Hematopoietic multipotent progenitor cell treated with erythropoietin and hydrocortisone succinate and interleukin-3 and kit ligand, for 6 days (in vitro differentiated cells): ENCODE measurements at regions not wholly inside any gene's neighbourhood (a gene's known extent, or its start where the extent isn't known, plus 50 kb on each side); places are given as distances from the start of the nearest gene placed in this dataset.

Experiments
- DNase-seq: peaks from one replicate; pipeline ENCODE4 v3.0.0-alpha.2; 2015

GRCh38 chr13:37927561-37927960 lies 58.0 kb upstream of the TRPC4 start:
- no peak for DNase-seq

GRCh38 chr13:37925878-37926473 lies 56.4 kb upstream of the TRPC4 start:
- DNase-seq: no peak

- DNase-seq: peak; percentile 67
Measured at GRCh38 chr13:37923236-37923635, 53.7 kb upstream of the TRPC4 start.

- DNase-seq: no peak
Measured at GRCh38 chr13:37919329-37919880, 49.8 kb upstream of the TRPC4 start.
